OCI-LY3 (cell line): ENCODE measurements at regions not wholly inside any gene's neighbourhood (a gene's known extent, or its start where the extent isn't known, plus 50 kb on each side); places are given as distances from the start of the nearest gene placed in this dataset.

ENCODE experiments used
- H2AFZ ChIP-seq: fragments of 200-600, 300-600 bp; shearing (Covaris generic); 2 replicates; pipeline ENCODE4 v1.6.0; 2014; ENCODE audit warnings: antibody characterized with exemption, low read depth, low read length
- H3K27ac ChIP-seq: fragments of 200-600, 300-600 bp; sonication (generic); 2 replicates; pipeline ENCODE4 v1.5.1; 2014; ENCODE audit warnings: mild to moderate bottlenecking, low read length, moderate library complexity, mixed read lengths
- H3K27me3 ChIP-seq: fragments of 200-600, 300-600 bp; sonication (generic); 2 replicates; pipeline ENCODE4 v1.6.1; 2014; ENCODE audit warnings: low read depth, low read length, mixed read lengths
- H3K36me3 ChIP-seq: fragments of 200-600, 300-600 bp; sonication (generic); replicated peaks from 2 replicates; pipeline ENCODE3; 2014; ENCODE audit warnings: low read depth, low read length, mixed read lengths
- H3K4me1 ChIP-seq: fragments of 300-600, 200-600 bp; sonication (generic); 2 replicates; pipeline ENCODE4 v1.6.1; 2014; ENCODE audit warnings: low read length, mixed read lengths
- H3K4me2 ChIP-seq: fragments of 200-600, 300-600 bp; sonication (generic); 2 replicates; pipeline ENCODE4 v1.6.1; 2014; ENCODE audit warnings: low read length, mixed read lengths
- H3K4me3 ChIP-seq: fragments of 300-600, 200-600 bp; sonication (generic); 2 replicates; pipeline ENCODE4 v1.5.1; 2014; ENCODE audit warnings: antibody characterized with exemption, mild to moderate bottlenecking, low read length, moderate library complexity
- H3K79me2 ChIP-seq: fragments of 300-600, 200-600 bp; shearing (Covaris generic); 2 replicates; pipeline ENCODE4 v1.6.1; 2014; ENCODE audit warnings: mild to moderate bottlenecking, low read length, mixed read lengths
- H3K9ac ChIP-seq: fragments of 300-600, 200-600 bp; shearing (Covaris generic); 2 replicates; pipeline ENCODE4 v1.6.0; 2014; ENCODE audit warnings: mild to moderate bottlenecking, low read length, moderate library complexity
- H3K9me3 ChIP-seq: fragments of 200-600, 300-600 bp; shearing (Covaris generic); 2 replicates; pipeline ENCODE4 v1.6.1; 2014; ENCODE audit warnings: low read length, mixed read lengths; ENCODE audit not compliant: insufficient read depth
- H4K20me1 ChIP-seq: fragments of 200-600, 300-600 bp; sonication (generic); 2 replicates; pipeline ENCODE4 v1.6.1; 2016; ENCODE audit warnings: low read length, mixed read lengths; ENCODE audit not compliant: insufficient read depth
- CTCF ChIP-seq: fragments of 200-600, 300-600 bp; sonication (generic); IDR thresholded peaks from 2 replicates; pipeline ENCODE4 v1.5.1; 2014; ENCODE audit warnings: antibody characterized with exemption, low read length, low read depth
- EZH2phosphoT487 ChIP-seq: fragments of 200-600 bp; shearing (Covaris generic); IDR thresholded peaks from 2 replicates; pipeline ENCODE4 v1.6.1; 2018; ENCODE audit warnings: antibody characterized with exemption, mixed run types, low read depth

- H3K79me2 ChIP-seq: no peaks in the 10 kb centered on the region
- H3K4me2 ChIP-seq: no peak overlapping the region
These were observed 443.9 kb downstream of the FGF9 start for GRCh38 chr13:22114630-22115311.

DNA sequence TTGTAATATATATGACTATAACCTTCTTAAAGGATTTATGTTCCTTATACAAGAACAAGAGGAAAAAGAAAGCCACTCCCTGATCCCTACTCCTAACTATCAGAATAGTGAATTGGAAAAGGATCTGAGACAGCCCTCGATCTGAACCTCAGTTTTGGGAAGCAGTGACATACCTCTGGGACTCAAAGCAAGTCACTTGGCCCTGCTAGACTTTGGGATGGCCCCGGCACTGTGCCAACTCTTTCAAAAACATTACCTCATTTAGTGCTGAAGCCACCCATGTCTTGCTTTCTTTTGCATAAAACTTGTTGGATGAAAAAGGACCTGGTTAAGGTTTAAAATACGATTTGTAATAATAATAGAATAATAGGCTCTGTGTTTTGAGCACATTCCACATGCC, 447.3 kb downstream of the FGF9 start:
- Histone ChIP-seq H3K4me2 (no peak overlapping the region), H3K27me3 (no peaks in the 10 kb centered on the region), H3K9me3 (no peaks in the 10 kb centered on the region), H2AFZ (no peak overlapping the region), H3K4me3 (no peak overlapping the region), H3K9ac (no peak overlapping the region), H3K4me1 (peaks cover 6% of the 10 kb centered on the region; the same call in 1 of the 2 replicates), H3K27ac (no peak overlapping the region), H4K20me1 (no peaks in the 10 kb centered on the region), H3K79me2 (no peaks in the 10 kb centered on the region), H3K36me3 (no peaks in the 10 kb centered on the region)
- TF ChIP-seq EZH2phosphoT487: no peak
- TF ChIP-seq CTCF: no peak

More at GRCh38 chr13:22114630-22115311, 443.9 kb downstream of the FGF9 start:
- no peaks in the 10 kb centered on the region for H3K36me3 ChIP-seq
- TF ChIP-seq EZH2phosphoT487 (no peak), CTCF (no peak)
- peaks cover 6% of the 10 kb centered on the region; the same call in 1 of the 2 replicates for H3K4me1 ChIP-seq
- H3K27me3 ChIP-seq: no peaks in the 10 kb centered on the region
- H3K27ac ChIP-seq: no peak overlapping the region
- H3K9me3 ChIP-seq: no peaks in the 10 kb centered on the region
- H3K9ac ChIP-seq: no peak overlapping the region
- H2AFZ ChIP-seq: no peak overlapping the region
- no peak overlapping the region for H3K4me3 ChIP-seq
- no peaks in the 10 kb centered on the region for H4K20me1 ChIP-seq

GRCh38 chr13:22120646-22121045, 449.8 kb downstream of the FGF9 start:
- H3K9me3 ChIP-seq: no peaks in the 10 kb centered on the region
- no peak overlapping the region for H3K4me2 ChIP-seq
- H3K79me2 ChIP-seq: no peaks in the 10 kb centered on the region
- H3K4me3 ChIP-seq: no peak overlapping the region
- no peaks in the 10 kb centered on the region for H3K4me1 ChIP-seq
- no peaks in the 10 kb centered on the region for H4K20me1 ChIP-seq
- H3K27me3 ChIP-seq: no peaks in the 10 kb centered on the region
- H2AFZ ChIP-seq: no peak overlapping the region
- H3K36me3 ChIP-seq: no peaks in the 10 kb centered on the region
- no peak overlapping the region for H3K27ac ChIP-seq
- TF ChIP-seq EZH2phosphoT487 (no peak), CTCF (no peak)
- no peak overlapping the region for H3K9ac ChIP-seq

DNA sequence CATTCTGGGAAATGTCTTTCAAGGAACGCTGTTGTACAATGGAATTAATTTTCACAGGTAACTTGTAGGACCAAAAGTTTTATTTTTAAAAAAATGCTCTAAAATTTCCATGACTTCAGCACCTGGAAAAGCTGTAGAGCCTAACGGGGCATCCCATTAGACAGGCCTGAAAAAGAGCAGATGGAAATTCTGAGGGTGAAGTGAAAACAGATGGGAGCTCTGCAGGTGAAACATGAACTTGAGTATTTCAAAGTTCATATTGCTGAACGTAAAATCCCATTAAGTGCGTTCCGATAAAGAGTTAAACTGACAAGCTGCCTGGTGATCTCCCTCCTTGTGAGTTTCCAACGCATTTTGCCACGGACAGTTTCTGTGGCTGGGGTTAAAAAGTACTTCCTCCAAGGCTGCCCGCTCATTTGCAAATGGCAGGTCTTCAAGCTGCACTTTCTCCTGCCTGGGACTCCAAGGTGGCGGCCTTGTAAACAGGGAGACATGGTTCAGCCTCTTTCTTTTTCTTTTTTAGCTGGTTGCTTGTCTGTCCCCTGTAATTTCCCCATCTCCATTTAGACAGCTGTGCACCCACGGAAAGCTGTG, 450.4 kb downstream of the FGF9 start:
- Histone ChIP-seq H3K4me1 (no peaks in the 10 kb centered on the region), H3K4me3 (no peak overlapping the region), H4K20me1 (no peaks in the 10 kb centered on the region; the same call in 1 of the 2 replicates), H3K79me2 (no peaks in the 10 kb centered on the region), H3K4me2 (no peak overlapping the region), H3K36me3 (no peaks in the 10 kb centered on the region), H3K27ac (no peak overlapping the region), H3K9me3 (no peaks in the 10 kb centered on the region), H3K27me3 (no peaks in the 10 kb centered on the region), H3K9ac (no peak overlapping the region), H2AFZ (no peak overlapping the region)
- TF ChIP-seq EZH2phosphoT487: no peak
